Thyroid gland (tissue), 4 donors: ENCODE measurements at regions not wholly inside any gene's neighbourhood (a gene's known extent, or its start where the extent isn't known, plus 50 kb on each side); places are given as distances from the start of the nearest gene placed in this dataset.

Experiments used
- CTCF ChIP-seq, 6 experiments: fragments of 200-600 bp in 3 of 6; fragments of 450-650 bp in 3 of 6; sonication (generic) in 3 of 6; IDR thresholded peaks; one replicate each; pipeline ENCODE4 v1.5.1; 2016 to 2019; ENCODE audit warnings: antibody characterized with exemption in 6 of 6, mild to moderate bottlenecking in 2 of 6, inconsistent platforms in 1 of 6, moderate library complexity in 1 of 6
- POLR2A ChIP-seq, 2 donors: fragments of 450-650 bp; IDR thresholded peaks; one replicate each; pipeline ENCODE4 v1.6.1; 2017; ENCODE audit warnings: antibody characterized with exemption in 2 of 2, mild to moderate bottlenecking in 2 of 2, moderate library complexity in 1 of 2

GRCh38 chr13:102470283-102470917 lies 68.6 kb upstream of the FGF14 start:
- TF ChIP-seq CTCF (IDR thresholded peaks at IDR 0.05): no peak
- no peak for TF ChIP-seq POLR2A (IDR thresholded peaks at IDR 0.05)
